ENCODE measurements at regions not wholly inside any gene's neighbourhood (a gene's known extent, or its start where the extent isn't known, plus 50 kb on each side); places are given as distances from the start of the nearest gene placed in this dataset.
A peak's percentile ranks its signal among the peaks of the same experiment; 100 is the strongest.
"Not testable (repeated sequence)": the region's sequence is repeated elsewhere in the genome, so short reads cannot be mapped to it uniquely, and the experiment has no call there.

DNA sequence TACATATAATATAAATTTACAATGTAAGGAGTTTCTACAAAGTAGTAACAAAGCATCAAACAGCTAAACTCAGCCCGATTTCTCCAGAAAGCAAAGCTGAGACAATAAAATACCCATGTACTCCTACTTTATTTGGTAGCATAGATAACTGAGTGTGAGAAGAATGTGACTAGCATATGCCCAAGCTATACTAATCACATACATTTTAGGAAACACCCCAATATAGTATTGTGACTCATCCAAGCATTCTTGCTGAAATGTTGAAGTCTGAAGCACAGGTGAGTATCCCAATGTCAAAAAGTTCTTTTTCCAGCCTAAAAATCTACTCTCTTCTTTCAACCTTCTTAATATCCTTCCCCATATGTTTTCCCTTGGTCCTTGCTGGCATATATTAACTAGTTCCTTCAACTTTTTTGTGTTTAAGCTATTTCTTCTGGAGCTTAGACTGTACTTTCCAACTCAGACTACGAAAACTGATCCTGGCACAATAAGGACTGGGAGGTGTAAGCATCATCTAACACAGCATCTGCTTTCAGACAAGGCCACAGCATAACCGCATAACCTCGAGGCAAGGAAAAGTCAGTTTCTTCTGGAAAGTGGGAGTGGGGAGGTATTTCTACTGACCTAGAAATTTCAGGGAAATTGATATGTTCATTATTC is 163.0 kb upstream of the RNPC3 start:
- ATAC-seq (no peak), DNase-seq (ENCODE audit: low spot score) (no peak)
- intact Hi-C loops (cut with DNase I), result no loop called here

DNA sequence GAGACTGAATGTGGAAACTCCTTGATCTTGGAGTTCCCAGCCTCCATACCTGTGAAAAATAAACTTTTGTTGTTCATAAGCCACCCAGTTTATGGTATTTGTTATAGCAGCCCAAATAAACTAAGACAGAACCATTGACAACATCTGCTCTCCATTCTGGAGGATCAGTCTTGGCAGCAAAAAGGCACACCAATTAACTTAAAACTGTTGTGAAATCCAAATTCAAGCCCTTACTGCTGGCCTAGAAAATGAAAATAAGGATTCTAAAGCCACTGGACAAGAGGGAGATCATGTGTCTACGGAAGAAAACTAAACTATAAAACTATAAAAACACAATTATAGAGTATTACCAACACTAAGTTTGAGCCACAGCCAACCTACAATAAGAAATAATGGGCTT is 172.1 kb upstream of the RNPC3 start:
- DNase-seq (ENCODE audit: low spot score), result no peak
- intact Hi-C loops (cut with DNase I), result no loop called here
- ATAC-seq, result peak; percentile 80

DNA sequence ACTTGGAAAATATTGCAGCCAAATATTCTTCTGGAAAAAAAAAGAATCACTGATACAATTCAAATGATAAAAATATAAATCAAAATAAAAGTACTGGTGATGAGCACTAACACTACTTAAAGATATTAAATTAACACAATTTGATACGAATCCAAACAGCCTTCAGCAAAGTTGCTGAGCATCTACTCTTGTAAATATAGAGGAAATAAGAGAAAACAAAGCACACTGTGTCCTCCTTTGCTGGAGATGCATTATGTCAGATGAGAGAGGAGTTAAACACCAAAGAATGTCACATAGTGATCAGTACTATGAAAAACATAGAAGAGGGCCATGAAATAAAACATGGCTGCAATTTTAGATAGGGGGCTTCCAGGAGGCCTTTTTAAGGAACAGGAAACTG is 177.4 kb upstream of the RNPC3 start:
- ATAC-seq, result no peak

DNA sequence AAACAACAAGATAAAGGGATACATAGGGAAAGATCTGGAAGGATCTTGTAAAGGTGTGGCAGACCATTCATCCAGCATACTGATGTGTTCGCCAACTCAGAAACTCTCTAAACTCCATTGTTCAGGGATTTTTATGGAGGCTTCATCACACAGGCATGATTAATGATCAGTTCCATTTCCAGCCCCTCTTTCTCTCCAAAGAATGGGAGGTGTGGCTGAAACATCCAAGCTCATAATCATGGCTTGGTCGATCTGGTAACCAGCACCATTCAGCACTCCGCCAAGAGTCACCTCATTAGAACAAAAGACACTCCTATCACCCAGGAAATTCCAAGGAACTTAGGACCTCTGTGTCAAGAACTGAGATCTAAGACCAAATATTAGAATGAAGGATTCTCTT is 180.6 kb upstream of the RNPC3 start:
- DNase-seq (ENCODE audit: low spot score) (no peak), ATAC-seq (no peak)
- intact Hi-C loops (cut with DNase I), result no loop called here

More for the DNA sequence above, 177.4 kb upstream of the RNPC3 start:
- intact Hi-C loops (cut with DNase I), result no loop called here
- DNase-seq (ENCODE audit: low spot score), result no peak

DNA sequence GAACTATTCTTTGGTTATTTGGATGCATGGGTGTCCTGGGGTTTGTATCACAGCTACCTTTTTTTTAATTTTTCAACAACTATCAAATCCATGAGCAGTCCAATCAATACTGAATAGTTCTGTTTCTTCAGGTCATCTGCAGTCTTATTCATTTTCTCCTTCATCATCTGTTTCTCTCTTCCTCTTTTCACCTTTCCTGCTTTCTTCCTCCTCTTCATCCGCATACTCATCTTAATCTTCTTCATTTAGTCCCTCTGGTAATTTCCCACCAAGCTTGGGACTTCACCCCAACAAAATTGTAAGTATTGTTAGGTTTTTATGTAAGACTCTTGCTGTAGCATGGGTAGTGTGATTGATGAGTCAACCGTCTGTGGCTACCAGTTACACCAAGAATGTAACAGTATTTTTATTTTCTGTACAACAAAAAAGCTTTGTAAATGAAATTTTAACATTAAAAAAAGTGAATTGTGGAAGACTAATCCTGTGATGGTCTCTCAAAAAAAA is 184.1 kb upstream of the RNPC3 start:
- DNase-seq (ENCODE audit: low spot score) (no peak), ATAC-seq (no peak)
- intact Hi-C loops (cut with DNase I), result no loop called here

- intact Hi-C loops (cut with DNase I), result no loop called here
- DNase-seq (ENCODE audit: low spot score) (no peak), ATAC-seq (no peak)
Measured at GRCh38 chr1:103337779-103338178, 187.7 kb upstream of the RNPC3 start.

GRCh38 chr1:103336408-103336807 is 189.1 kb upstream of the RNPC3 start:
- DNase-seq (ENCODE audit: low spot score), result no peak
- intact Hi-C loops (cut with DNase I), result no loop called here
- ATAC-seq, result peak; percentile 82

DNA sequence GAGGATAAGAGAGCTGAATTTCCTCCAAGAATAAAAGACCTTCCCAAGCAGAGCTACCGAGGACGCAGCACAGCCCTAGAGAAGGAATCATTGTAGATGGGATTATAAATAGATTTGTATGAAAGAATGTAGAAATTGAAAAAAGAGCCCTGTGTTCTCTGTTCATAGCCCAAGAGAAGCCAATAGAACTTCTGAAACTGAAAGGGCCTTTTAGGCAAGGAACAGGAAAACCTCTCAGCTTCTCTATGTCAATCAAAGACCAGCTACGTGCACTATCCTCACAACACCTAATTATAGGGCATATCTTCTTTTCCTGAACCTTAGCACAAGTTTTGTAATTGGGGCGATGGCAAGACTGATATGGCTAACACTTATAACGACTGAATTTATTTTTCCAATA is 192.4 kb upstream of the RNPC3 start:
- DNase-seq (ENCODE audit: low spot score), result no peak
- ATAC-seq, result no peak
- intact Hi-C loops (cut with DNase I), result no loop called here

DNA sequence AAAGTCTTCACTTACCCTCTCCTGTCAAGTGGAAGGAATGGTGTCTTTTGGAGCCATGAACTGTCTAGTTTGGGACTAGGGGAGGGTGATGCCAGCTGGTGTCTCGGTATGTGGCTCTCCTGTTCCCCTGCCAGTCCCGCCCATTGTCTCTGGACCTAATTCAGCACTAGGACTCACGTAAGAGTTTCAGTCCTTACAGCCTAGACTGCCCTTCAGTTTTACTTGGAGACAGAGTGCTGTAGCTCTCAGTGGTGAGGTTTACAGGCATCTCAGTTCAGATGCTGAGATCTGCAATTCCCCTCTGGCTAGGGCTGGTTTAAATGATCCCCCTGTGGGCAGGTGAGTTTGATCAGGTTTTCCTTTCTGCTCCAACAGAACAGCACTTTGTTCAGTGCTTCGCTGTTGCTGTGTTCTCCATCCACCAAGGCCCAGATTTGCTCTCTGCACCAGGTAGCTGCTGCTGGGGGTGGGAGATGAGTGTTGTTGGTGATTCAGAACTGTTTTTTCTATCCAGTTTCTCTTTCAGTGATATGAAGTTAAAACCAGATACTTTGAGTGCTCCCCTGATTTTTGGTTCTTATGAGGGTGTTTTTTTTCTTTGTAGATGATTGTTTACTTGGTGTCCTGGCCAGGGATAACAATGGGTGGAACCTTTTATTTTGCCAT is 198.3 kb upstream of the RNPC3 start:
- intact Hi-C loops (cut with DNase I), result no loop called here
- ATAC-seq (no peak), DNase-seq (ENCODE audit: low spot score) (no peak)

GRCh38 chr1:103326595-103326994 is 198.9 kb upstream of the RNPC3 start:
- ATAC-seq, result no peak
- intact Hi-C loops (cut with DNase I), result no loop called here
- no peak for DNase-seq (ENCODE audit: low spot score)

- intact Hi-C loops (cut with DNase I), result no loop called here
Measured at GRCh38 chr1:103309786-103310185, 201.5 kb upstream of the COL11A1 start.

GRCh38 chr1:103307751-103308150 is 199.4 kb upstream of the COL11A1 start:
- DNase-seq (ENCODE audit: low spot score) (no peak), ATAC-seq (no peak)
- intact Hi-C loops (cut with DNase I), result no loop called here

More at GRCh38 chr1:103309786-103310185, 201.5 kb upstream of the COL11A1 start:
- ATAC-seq (no peak), DNase-seq (ENCODE audit: low spot score) (no peak)

DNA sequence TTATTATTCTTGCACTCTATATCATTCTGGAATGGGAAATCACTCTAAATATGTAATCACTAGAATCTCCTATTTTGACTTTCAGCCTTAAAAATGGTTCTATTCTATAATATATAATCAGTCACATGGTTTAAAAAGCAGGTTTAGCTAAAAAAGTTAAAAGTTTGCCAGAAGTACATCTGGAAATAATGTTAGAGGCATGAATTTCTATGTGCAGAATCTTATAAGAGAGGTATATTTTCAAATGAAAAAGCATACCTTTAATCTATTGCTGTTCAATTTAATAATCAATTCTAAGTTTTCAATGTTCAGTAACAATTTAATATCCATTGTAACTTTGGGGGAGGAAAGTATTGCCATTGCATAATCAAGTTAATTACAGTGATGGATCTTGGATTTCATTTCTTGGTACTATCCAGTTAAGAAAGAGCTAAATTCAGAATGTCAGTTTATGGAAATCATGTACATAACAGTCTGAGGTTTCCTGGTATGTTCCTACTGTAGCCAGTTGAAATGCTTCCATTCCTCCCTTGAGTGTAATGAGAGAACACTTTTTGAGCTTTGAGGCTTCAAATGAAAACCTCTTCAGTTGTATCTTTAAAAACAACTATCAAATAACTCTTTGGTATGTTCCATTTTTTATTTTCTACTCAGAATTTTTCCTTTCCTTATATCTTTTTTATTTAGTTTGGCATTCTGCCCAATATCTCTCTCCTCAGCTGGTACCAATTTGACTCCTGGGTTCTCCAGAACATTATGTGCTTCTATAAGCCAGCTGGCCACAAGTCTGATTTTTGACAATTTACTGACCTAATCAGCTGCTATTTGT is 175.7 kb upstream of the COL11A1 start:
- ATAC-seq, result peak; percentile 94

GRCh38 chr1:103283371-103283770 is 175.0 kb upstream of the COL11A1 start:
- DNase-seq (ENCODE audit: low spot score) (no peak), ATAC-seq (no peak)
- intact Hi-C loops (cut with DNase I), result no loop called here

More for the DNA sequence above, 175.7 kb upstream of the COL11A1 start:
- intact Hi-C loops (cut with DNase I), result no loop called here
- DNase-seq (ENCODE audit: low spot score), result no peak

GRCh38 chr1:103275725-103276124 is 167.4 kb upstream of the COL11A1 start:
- ATAC-seq (peak; percentile 63), DNase-seq (ENCODE audit: low spot score) (no peak)
- intact Hi-C loops (cut with DNase I), result no loop called here

DNA sequence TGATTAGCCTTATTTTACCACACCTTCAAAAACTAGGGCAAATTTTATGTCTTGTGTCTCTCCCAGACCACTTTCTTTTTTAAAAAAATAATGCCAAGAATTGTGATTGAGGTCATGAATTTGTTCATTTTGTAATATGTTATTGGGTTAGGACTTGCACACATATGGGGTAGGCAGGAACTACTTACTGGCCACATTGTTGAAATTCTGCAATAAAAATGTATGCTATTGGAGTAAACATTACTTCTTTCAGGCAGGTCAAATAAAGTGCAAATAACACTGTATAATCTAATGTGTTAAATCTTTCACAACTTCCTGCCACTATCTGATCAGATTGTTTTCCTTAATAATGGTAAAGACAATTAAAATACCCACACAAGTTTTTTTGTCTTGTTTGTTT is 166.6 kb upstream of the COL11A1 start:
- DNase-seq (ENCODE audit: low spot score) (no peak), ATAC-seq (no peak)
- intact Hi-C loops (cut with DNase I), result no loop called here

DNA sequence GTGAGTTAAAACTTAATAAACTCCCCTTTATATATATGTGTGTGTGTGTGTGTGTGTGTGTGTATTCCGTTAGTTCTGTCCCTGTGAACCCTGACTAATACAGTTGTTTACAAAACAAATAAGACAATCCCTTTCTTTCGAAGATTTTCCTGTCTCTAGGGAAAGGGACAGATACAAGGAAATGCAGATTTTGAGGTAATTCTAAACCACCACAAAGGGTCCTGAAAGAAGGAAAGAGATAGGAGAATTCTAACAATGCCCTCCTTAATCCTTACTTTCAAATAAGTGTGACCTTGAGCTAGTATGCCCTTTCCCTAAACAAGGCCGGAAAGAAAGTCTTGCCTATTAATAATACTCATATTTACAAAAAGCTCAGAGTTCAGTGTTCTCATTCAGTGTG is 164.8 kb upstream of the COL11A1 start:
- no peak for DNase-seq (ENCODE audit: low spot score)
- no peak for ATAC-seq
- intact Hi-C loops (cut with DNase I), result no loop called here

DNA sequence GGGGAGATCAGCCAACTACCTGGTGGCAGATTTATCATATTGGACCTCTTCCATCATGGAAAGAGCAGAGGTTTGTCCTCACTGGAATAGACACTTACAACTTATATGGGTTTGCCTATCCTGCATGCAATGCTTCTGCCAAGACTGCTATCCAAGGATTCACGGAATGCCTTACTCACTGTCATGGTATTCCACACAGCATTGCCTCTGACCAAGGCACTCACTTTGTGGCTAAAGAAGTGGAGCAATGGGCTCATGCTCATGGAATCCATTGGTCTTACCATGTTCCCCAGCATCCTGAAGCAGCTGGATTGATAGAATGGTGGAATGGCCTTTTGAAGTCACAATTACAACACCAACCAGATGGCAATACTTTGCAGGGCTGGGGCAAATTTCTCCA is 163.1 kb upstream of the COL11A1 start:
- intact Hi-C loops (cut with DNase I); ATAC-seq; DNase-seq (ENCODE audit: low spot score): not testable (repeated sequence)

DNA sequence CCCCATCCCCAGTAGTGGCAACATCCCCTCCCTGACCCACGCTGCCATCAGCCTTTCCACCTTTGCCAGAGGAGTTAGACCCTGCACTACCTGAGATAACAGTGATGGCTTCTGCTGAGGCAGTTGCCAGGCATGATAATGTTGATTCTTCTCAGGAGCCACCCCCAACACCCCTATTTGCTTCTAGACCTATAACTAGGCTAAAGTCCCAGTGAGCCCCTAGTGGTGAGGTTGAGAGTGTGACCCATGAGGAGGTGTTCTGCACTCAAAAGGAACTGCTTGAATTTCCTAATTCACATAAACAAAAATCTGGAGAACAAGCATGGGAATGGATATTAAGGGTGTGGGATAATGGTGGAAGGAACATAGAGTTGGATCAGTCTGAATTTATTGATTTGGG is 159.6 kb upstream of the COL11A1 start:
- intact Hi-C loops (cut with DNase I), result no loop called here
- no peak for ATAC-seq

DNA sequence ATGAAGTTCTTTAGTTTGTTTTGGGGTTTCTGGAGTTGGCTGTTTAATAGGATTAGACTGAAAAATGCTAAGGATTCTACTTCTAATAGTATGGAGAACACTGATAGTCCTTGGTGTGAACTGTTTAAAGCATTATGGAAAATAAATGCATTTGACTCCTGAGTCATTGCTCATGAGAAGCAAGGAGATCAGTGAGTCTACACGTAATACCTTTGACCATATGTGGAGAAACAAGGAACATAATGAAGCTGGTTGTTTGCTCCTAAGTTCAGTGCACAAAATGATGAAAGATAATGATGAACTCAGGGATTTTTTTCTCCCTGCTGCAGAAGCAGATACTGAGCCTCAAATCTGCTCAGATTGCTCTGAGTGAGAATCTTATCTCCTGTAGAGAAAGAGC is 158.9 kb upstream of the COL11A1 start:
- no peak for ATAC-seq
- intact Hi-C loops (cut with DNase I), result no loop called here
- no peak for DNase-seq (ENCODE audit: low spot score)

More for the DNA sequence above, 159.6 kb upstream of the COL11A1 start:
- DNase-seq (ENCODE audit: low spot score), result no peak
